HEK293 (cell line): ENCODE measurements at regions not wholly inside any gene's neighbourhood (a gene's known extent, or its start where the extent isn't known, plus 50 kb on each side); places are given as distances from the start of the nearest gene placed in this dataset.

Experiments
- CTCF ChIA-PET: fragments of 350-600 bp; formaldehyde crosslinking; extraction: SDS; loops from one replicate; lab custom pipeline; 2021; ENCODE audit warnings: antibody characterized with exemption; lab: Yijun Ruan, JAX
- POLR2A ChIA-PET: fragments of 300-600 bp; formaldehyde crosslinking; extraction: SDS; loops from one replicate; lab custom pipeline; 2020; ENCODE audit warnings: antibody characterized with exemption, inconsistent platforms; lab: Yijun Ruan, JAX
- H3K27ac ChIP-seq: fragments of 200-500 bp; sonication (Bioruptor generic); 2 replicates; pipeline ENCODE4 v1.5.1; 2014; ENCODE audit warnings: low read depth, low read length, control low read depth, inconsistent platforms; ENCODE audit errors: extremely low read depth
- H3K36me3 ChIP-seq, 2 experiments: fragments of 200-500 bp in 1 of 2; sonication (Bioruptor generic) in 1 of 2; 1 replicate in 1 of 2; 2 replicates in 1 of 2; pipeline ENCODE4 v1.5.1; 2014 to 2017; ENCODE audit warnings: inconsistent platforms in 2 of 2, low read length in 2 of 2; ENCODE audit not compliant: control insufficient read depth in 2 of 2, insufficient read depth in 1 of 2
- H3K4me1 ChIP-seq: fragments of 200-500 bp; sonication (Bioruptor generic); 2 replicates; pipeline ENCODE4 v1.5.1; 2014; ENCODE audit warnings: mild to moderate bottlenecking, low read length, inconsistent platforms; ENCODE audit not compliant: control insufficient read depth, insufficient read depth
- H3K4me3 ChIP-seq: 2 replicates; pipeline ENCODE4 v1.5.1; 2011; ENCODE audit warnings: low read depth, mild to moderate bottlenecking, control low read depth, low read length, moderate library complexity
- H3K9me3 ChIP-seq: fragments of 200-500 bp; sonication (Bioruptor generic); 2 replicates; pipeline ENCODE4 v1.5.1; 2014; ENCODE audit warnings: low read depth, low read length, inconsistent platforms; ENCODE audit not compliant: control insufficient read depth, insufficient read depth
- BCL11B ChIP-seq: fragments of 450-650 bp; formaldehyde crosslinking; IDR thresholded peaks from 2 replicates; pipeline ENCODE4 v1.5.1; 2016; ENCODE audit warnings: low read depth, missing biosample characterization, missing genetic modification characterization
- ELK4 ChIP-seq: IDR thresholded peaks from 2 replicates; pipeline ENCODE4 v1.6.1; 2011; ENCODE audit warnings: mild to moderate bottlenecking, low read depth, low read length, borderline replicate concordance
- GLIS2 ChIP-seq: fragments of 450-650 bp; formaldehyde crosslinking; IDR thresholded peaks from 2 replicates; pipeline ENCODE4 v1.5.1; 2016; ENCODE audit warnings: missing biosample characterization, missing genetic modification characterization
- KLF10 ChIP-seq: fragments of 450-650 bp; IDR thresholded peaks from 2 replicates; pipeline ENCODE4 v1.5.1; 2018; ENCODE audit warnings: missing biosample characterization, mild to moderate bottlenecking, missing genetic modification characterization
- KLF17 ChIP-seq: fragments of 450-650 bp; formaldehyde crosslinking; IDR thresholded peaks from 2 replicates; pipeline ENCODE4 v1.5.1; 2016; ENCODE audit warnings: missing biosample characterization, missing genetic modification characterization
- SCRT2 ChIP-seq: fragments of 450-650 bp; formaldehyde crosslinking; IDR thresholded peaks from 2 replicates; pipeline ENCODE4 v1.5.1; 2016; ENCODE audit warnings: missing biosample characterization, missing genetic modification characterization
- YY2 ChIP-seq: fragments of 450-650 bp; formaldehyde crosslinking; IDR thresholded peaks from 2 replicates; pipeline ENCODE4 v1.5.1; 2016; ENCODE audit warnings: missing biosample characterization, missing genetic modification characterization
- ZBTB17 ChIP-seq: fragments of 450-650 bp; formaldehyde crosslinking; IDR thresholded peaks from 2 replicates; pipeline ENCODE4 v1.5.1; 2016; ENCODE audit warnings: missing biosample characterization, missing genetic modification characterization
- ZBTB48 ChIP-seq: fragments of 450-650 bp; formaldehyde crosslinking; IDR thresholded peaks from 2 replicates; pipeline ENCODE4 v1.5.1; 2016; ENCODE audit warnings: missing biosample characterization, missing genetic modification characterization
- ZBTB49 ChIP-seq: fragments of 450-650 bp; formaldehyde crosslinking; IDR thresholded peaks from 2 replicates; pipeline ENCODE4 v1.5.1; 2016; ENCODE audit warnings: missing biosample characterization, missing genetic modification characterization, low read depth
- ZFHX2 ChIP-seq: fragments of 450-650 bp; formaldehyde crosslinking; conservative IDR thresholded peaks from 2 replicates; pipeline ENCODE4 v1.5.1; 2016; ENCODE audit warnings: missing biosample characterization, missing genetic modification characterization
- ZNF202 ChIP-seq: fragments of 450-650 bp; formaldehyde crosslinking; IDR thresholded peaks from 2 replicates; pipeline ENCODE4 v1.5.1; 2016; ENCODE audit warnings: missing biosample characterization, missing genetic modification characterization, borderline replicate concordance
- ZNF302 ChIP-seq: fragments of 450-650 bp; formaldehyde crosslinking; IDR thresholded peaks from 2 replicates; pipeline ENCODE4 v1.5.1; 2016; ENCODE audit warnings: missing biosample characterization, missing genetic modification characterization, low read depth
- ZNF311 ChIP-seq: fragments of 450-650 bp; formaldehyde crosslinking; IDR thresholded peaks from 2 replicates; pipeline ENCODE4 v1.5.1; 2017; ENCODE audit warnings: missing biosample characterization, missing genetic modification characterization, borderline replicate concordance
- ZNF324 ChIP-seq: fragments of 450-650 bp; formaldehyde crosslinking; IDR thresholded peaks from 2 replicates; pipeline ENCODE4 v1.5.1; 2016; ENCODE audit warnings: missing biosample characterization, missing genetic modification characterization
- ZNF335 ChIP-seq: fragments of 450-650 bp; formaldehyde crosslinking; conservative IDR thresholded peaks from 2 replicates; pipeline ENCODE4 v1.5.1; 2016; ENCODE audit warnings: missing biosample characterization, missing genetic modification characterization
- ZNF404 ChIP-seq: fragments of 450-650 bp; formaldehyde crosslinking; IDR thresholded peaks from 2 replicates; pipeline ENCODE4 v1.5.1; 2017; ENCODE audit warnings: missing biosample characterization, missing genetic modification characterization
- ZNF473 ChIP-seq: fragments of 450-650 bp; formaldehyde crosslinking; IDR thresholded peaks from 2 replicates; pipeline ENCODE4 v1.5.1; 2017; ENCODE audit warnings: missing biosample characterization, missing genetic modification characterization
- ZNF692 ChIP-seq: fragments of 450-650 bp; formaldehyde crosslinking; IDR thresholded peaks from 2 replicates; pipeline ENCODE4 v1.5.1; 2016; ENCODE audit warnings: missing biosample characterization, missing genetic modification characterization
- ZNF704 ChIP-seq: fragments of 450-650 bp; formaldehyde crosslinking; IDR thresholded peaks from 2 replicates; pipeline ENCODE4 v1.5.1; 2016; ENCODE audit warnings: missing biosample characterization, missing genetic modification characterization
- ZNF747 ChIP-seq: fragments of 450-650 bp; formaldehyde crosslinking; IDR thresholded peaks from 2 replicates; pipeline ENCODE4 v1.5.1; 2016; ENCODE audit warnings: missing biosample characterization, missing genetic modification characterization
- ZNF830 ChIP-seq: fragments of 450-650 bp; IDR thresholded peaks from 2 replicates; pipeline ENCODE4 v1.5.0; 2018; ENCODE audit warnings: missing biosample characterization, missing genetic modification characterization, low read depth, mild to moderate bottlenecking, moderate library complexity

GRCh38 chr3:67947808-67948508 lies 293.5 kb upstream of the SUCLG2 start (continued):
- TF ChIP-seq KLF17 (tag by site-specific recombination) (no peak), ZNF302 (tag by site-specific recombination) (no peak), ZBTB48 (tag by site-specific recombination) (no peak), ZNF704 (tag by site-specific recombination) (no peak), ZFHX2 (no peak), BCL11B (tag by site-specific recombination) (no peak), ZNF692 (tag by site-specific recombination) (no peak)

GRCh38 chr3:67946436-67946835 lies 292.0 kb upstream of the SUCLG2 start:
- ChIA-PET CTCF (no interaction called here), POLR2A (no interaction called here)
- no peak overlapping the region for H3K4me3 ChIP-seq
- no peaks in the 10 kb centered on the region for H3K9me3 ChIP-seq
- TF ChIP-seq ZNF830 (tag by site-specific recombination) (no peak), ZNF335 (tag by site-specific recombination) (no peak), ZBTB48 (tag by site-specific recombination) (no peak), ZFHX2 (no peak), ZNF324 (tag by site-specific recombination) (no peak), ZNF404 (no peak), GLIS2 (tag by site-specific recombination) (no peak), ZNF473 (tag by site-specific recombination) (no peak), KLF10 (tag by site-specific recombination) (no peak), ZBTB49 (tag by site-specific recombination) (no peak), SCRT2 (tag by site-specific recombination) (no peak), ELK4 (no peak), YY2 (tag by site-specific recombination) (no peak), ZNF747 (tag by site-specific recombination) (no peak), ZNF202 (tag by site-specific recombination) (no peak), ZNF311 (tag by site-specific recombination) (no peak), ZBTB17 (tag by site-specific recombination) (no peak)
- H3K4me1 ChIP-seq = no peaks in the 10 kb centered on the region
- no peak overlapping the region for H3K27ac ChIP-seq
- no peaks in the 10 kb centered on the region for H3K36me3 ChIP-seq
